ENCODE measurements at regions not wholly inside any gene's neighbourhood (a gene's known extent, or its start where the extent isn't known, plus 50 kb on each side); places are given as distances from the start of the nearest gene placed in this dataset.

GRCh38 chr18:56162311-56163265 is 475.8 kb downstream of the TXNL1 start:
- no peak for TF ChIP-seq CTCF (IDR thresholded peaks at IDR 0.05; ENCODE audit: poor library complexity, severe bottlenecking)

GRCh38 chr18:56161566-56162260 is 476.7 kb downstream of the TXNL1 start:
- no peaks in the 10 kb centered on the region for H3K4me1 ChIP-seq (ENCODE audit: insufficient read depth, poor library complexity, severe bottlenecking)
- TF ChIP-seq CTCF (IDR thresholded peaks at IDR 0.05; ENCODE audit: poor library complexity, severe bottlenecking), result no peak
- H3K27me3 ChIP-seq (ENCODE audit: insufficient read depth, poor library complexity, severe bottlenecking), result no peaks in the 10 kb centered on the region
- no peaks in the 10 kb centered on the region for H3K36me3 ChIP-seq (ENCODE audit: low read depth)
- no peak overlapping the region for H3K27ac ChIP-seq (ENCODE audit: poor library complexity, severe bottlenecking)
- ATAC-seq (ENCODE audit: low read depth) (no peak), DNase-seq (ENCODE audit: low spot score) (no peak)
- no peaks in the 10 kb centered on the region for H3K9me3 ChIP-seq (ENCODE audit: severe bottlenecking)
- H3K4me3 ChIP-seq (ENCODE audit: severe bottlenecking), result no peak overlapping the region

More at GRCh38 chr18:56162311-56163265, 475.8 kb downstream of the TXNL1 start:
- DNase-seq (ENCODE audit: low spot score), result no peak
- ATAC-seq (ENCODE audit: low read depth), result no peak
- Histone ChIP-seq H3K9me3 (ENCODE audit: severe bottlenecking) (no peaks in the 10 kb centered on the region), H3K27me3 (ENCODE audit: insufficient read depth, poor library complexity, severe bottlenecking) (no peaks in the 10 kb centered on the region), H3K4me3 (ENCODE audit: severe bottlenecking) (no peak overlapping the region), H3K36me3 (ENCODE audit: low read depth) (no peaks in the 10 kb centered on the region), H3K4me1 (ENCODE audit: insufficient read depth, poor library complexity, severe bottlenecking) (peaks cover 1% of the 10 kb centered on the region), H3K27ac (ENCODE audit: poor library complexity, severe bottlenecking) (no peak overlapping the region)

GRCh38 chr18:56158676-56159075 is 479.7 kb downstream of the TXNL1 start:
- DNase-seq (ENCODE audit: low spot score), result no peak
- H3K4me3 ChIP-seq (ENCODE audit: severe bottlenecking), result no peak overlapping the region
- no peaks in the 10 kb centered on the region for H3K36me3 ChIP-seq (ENCODE audit: low read depth)
- no peak overlapping the region for H3K27ac ChIP-seq (ENCODE audit: poor library complexity, severe bottlenecking)
- H3K4me1 ChIP-seq (ENCODE audit: insufficient read depth, poor library complexity, severe bottlenecking), result no peaks in the 10 kb centered on the region
- no peak for ATAC-seq (ENCODE audit: low read depth)
- TF ChIP-seq CTCF (IDR thresholded peaks at IDR 0.05; ENCODE audit: poor library complexity, severe bottlenecking), result no peak
- no peaks in the 10 kb centered on the region for H3K9me3 ChIP-seq (ENCODE audit: severe bottlenecking)
- no peaks in the 10 kb centered on the region for H3K27me3 ChIP-seq (ENCODE audit: insufficient read depth, poor library complexity, severe bottlenecking)

GRCh38 chr18:56157541-56157940 is 480.9 kb downstream of the TXNL1 start:
- H3K27me3 ChIP-seq (ENCODE audit: insufficient read depth, poor library complexity, severe bottlenecking), result no peaks in the 10 kb centered on the region
- H3K4me3 ChIP-seq (ENCODE audit: severe bottlenecking), result no peak overlapping the region
- no peaks in the 10 kb centered on the region for H3K4me1 ChIP-seq (ENCODE audit: insufficient read depth, poor library complexity, severe bottlenecking)
- H3K27ac ChIP-seq (ENCODE audit: poor library complexity, severe bottlenecking), result no peak overlapping the region
- no peak for TF ChIP-seq CTCF (IDR thresholded peaks at IDR 0.05; ENCODE audit: poor library complexity, severe bottlenecking)
- no peaks in the 10 kb centered on the region for H3K36me3 ChIP-seq (ENCODE audit: low read depth)
- H3K9me3 ChIP-seq (ENCODE audit: severe bottlenecking), result no peaks in the 10 kb centered on the region
- no peak for ATAC-seq (ENCODE audit: low read depth)
- DNase-seq (ENCODE audit: low spot score), result no peak
